Fibroblast of skin of left quadriceps (primary cell): ENCODE measurements at regions not wholly inside any gene's neighbourhood (a gene's known extent, or its start where the extent isn't known, plus 50 kb on each side); places are given as distances from the start of the nearest gene placed in this dataset.

Source experiments
- DNase-seq, 2 experiments: peaks; one replicate each; pipeline ENCODE4 v3.0.0-alpha.2; 2013; ENCODE audit warnings: low read depth in 2 of 2

- no peak for DNase-seq
Measured at GRCh38 chr12:105803292-105803691, 335.5 kb downstream of the NUAK1 start.

DNA sequence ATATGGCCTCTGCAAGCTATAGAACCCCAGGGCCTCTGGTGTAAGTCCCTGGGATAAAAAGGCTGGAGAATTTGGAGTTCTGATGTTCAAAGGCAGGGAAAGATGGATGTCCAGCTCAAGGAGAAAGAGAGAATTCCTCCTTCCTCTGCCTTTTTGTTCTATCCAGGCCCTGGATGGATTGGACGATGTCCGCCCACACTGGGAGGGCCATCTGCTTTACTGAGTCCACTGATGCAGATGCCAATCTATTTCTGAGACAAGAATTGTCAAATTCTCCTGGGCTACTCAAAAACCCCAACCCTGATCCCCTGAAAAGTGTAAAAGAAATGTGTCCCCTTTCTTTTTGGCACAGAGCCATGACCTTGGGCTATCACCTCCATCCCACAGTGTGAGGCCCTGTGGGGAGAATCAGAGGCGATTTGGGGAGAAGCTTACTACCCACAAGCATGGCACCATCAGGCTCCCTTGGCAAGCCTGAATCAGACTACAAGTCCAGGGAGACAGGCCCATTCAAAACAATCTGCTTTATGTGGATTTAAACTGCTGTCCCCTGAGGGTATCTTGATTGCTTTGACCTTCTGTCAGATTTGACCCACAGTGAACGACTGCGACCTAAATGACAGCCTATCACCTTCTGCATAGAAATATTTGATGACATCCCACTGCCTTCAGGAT is 334.0 kb downstream of the NUAK1 start:
- DNase-seq = no peak

GRCh38 chr12:105805730-105806399 is 332.9 kb downstream of the NUAK1 start:
- no peak for DNase-seq

DNA sequence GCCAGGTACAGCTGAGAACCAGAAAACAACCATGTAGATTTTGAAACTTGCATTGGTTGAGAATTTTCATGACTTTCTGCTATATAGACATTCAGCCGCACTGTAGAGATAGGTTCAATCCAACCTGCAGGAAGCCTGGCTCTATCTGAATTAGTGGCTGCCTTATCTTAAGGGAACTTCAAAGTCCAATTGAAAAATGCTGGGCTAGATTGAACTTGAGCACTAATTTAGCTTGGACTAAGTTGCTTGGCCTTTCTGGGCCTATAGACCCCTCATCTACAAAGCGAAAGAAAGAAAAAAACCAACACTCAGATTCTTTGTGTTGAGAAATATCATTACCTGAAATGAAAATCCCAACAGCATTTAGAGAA is 332.4 kb downstream of the NUAK1 start:
- no peak for DNase-seq

- DNase-seq = no peak
Measured at GRCh38 chr12:105812366-105812765, 326.4 kb downstream of the NUAK1 start.

DNA sequence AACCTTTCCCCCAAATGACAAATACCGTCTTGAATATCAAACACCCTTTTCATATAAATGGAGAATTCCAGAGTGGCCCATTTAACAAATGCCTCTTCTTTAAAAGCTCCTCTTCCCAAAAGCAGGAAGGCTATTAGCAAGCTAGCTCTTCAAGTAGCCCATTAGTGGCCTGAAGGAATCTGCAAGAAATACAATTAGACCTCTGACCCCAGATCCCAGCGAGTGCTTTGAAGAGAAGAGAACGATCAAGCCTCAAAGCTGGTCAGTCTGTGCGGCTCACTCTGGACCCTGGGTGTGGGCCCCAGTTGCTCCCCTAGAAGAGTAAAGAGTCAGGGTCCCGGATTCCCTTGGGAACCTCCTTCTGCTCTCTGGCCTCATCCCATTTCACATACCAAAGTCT is 325.6 kb downstream of the NUAK1 start:
- DNase-seq = no peak

- DNase-seq = no peak
Measured at GRCh38 chr12:105814283-105814682, 324.5 kb downstream of the NUAK1 start.

DNA sequence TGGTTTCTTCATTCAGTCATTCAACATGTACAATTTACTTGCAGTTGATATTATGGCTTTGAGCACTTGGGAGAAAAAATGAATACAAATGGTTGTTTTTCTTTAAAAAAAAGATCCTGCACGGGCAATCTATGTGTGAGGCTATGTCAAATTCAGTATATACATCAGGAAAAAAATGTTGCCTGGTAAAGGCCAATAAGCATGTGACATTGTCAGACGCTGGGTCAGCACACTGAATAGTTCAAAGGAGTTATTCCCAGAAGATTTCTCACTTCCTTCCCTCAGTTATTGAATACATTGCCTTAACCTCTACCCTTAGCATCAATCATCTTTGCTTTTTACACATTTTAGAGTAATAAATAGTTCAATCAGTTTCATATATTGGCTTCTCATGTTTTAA is 319.2 kb downstream of the NUAK1 start:
- DNase-seq = no peak

GRCh38 chr12:105820429-105821125 is 318.2 kb downstream of the NUAK1 start:
- peak; percentile 52 to 64 for DNase-seq

DNA sequence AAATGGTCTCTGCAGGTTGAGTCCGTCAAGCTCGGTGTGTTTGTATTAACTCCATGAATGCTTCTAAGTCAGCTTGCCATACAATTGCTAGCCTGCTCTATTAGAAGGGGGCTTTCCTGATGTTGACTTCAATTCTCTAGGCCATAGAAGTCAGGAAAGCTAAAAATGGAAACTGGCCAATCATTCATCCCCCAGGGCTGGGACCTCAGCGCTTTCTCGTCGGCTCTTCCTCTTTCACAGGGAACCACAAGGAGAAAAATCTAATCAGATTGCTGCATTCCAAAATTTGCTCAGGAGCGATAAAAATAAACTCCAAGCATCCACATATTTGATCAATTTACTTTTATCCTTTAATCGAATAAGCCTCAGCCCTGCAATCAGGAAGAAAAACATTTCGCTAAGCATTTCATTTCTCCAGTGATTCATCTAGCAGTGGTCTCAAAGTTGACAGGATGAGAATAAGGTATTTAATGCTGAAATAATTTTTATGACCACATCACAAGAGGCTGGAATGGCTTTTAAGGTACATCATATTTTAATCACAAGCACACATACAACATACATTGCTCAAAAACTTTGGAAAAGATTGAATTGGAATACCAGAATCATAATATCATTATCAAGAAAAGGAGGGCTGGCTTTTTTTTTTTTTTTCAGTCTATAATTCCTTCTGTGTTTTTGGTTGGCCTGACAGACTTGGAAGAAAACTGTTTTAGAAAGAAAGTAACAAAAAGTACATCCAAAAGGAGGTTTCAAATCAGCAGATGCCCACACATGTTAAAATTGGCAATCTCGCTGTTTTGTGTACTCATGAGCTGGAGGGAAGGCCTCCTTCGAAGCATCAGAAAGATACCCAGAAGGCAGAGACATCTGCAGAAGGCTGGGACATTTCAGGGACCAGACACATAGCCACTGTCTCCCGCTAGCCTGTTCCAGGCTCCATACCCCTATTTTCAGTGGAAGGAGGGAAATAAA is 316.3 kb downstream of the NUAK1 start:
- peak; percentile 64 to 66 for DNase-seq

GRCh38 chr12:105823810-105824209 is 314.9 kb downstream of the NUAK1 start:
- no peak for DNase-seq

DNA sequence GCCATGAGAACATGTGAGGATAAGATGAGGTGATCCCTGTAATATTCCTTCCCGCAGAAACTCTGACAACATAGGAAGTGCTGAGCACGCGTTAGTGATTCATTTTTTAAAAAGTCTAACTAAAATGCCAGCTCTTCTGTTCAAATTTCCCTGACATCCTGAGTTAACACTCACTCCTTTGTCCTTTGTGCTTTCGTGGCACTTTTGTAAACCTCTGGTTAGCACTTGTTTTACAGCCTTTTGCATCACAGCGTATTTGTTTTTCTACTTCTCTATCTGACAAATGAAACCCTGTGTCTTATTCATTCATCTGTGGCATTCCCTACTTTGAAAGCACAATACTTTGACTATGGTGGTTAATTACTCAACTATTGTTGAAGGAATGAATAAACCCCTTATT is 313.6 kb downstream of the NUAK1 start:
- no peak for DNase-seq

DNA sequence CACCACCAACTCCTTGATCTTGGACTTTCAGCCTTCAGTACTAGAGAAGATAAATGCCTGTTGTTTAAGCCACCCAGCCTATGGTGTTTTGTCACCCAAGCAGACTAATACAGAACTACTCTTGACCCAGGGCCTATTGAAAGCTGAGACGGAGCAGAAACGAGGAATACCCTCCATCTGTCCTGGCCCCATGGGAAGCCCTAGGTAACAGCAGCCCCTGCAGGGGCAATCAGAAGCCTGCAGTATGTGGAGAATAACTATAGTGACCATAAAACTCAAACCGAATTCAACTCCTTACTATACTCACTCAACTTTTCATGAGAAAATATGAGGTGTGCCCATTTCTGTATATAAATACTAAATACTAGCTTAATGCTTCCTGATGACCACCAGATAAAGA is 307.4 kb downstream of the NUAK1 start:
- no peak for DNase-seq

DNA sequence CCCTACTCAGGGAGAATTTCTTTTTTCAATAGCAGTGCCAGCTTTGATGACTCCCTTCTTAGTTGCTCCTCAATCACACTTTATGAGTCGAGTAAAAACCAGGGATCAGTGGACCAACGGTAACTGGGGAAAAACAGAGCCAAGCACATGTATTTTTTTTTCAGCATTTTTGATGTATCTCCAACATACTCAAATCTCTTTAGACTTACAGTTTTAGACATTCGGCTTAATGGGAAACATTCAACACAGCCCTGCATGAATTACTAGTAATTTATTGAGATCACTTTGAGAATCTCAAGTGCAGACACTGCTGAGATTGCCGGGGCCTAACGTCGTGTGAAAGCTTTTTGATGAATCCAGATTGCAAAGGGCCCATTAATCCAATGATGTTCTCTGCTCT is 306.7 kb downstream of the NUAK1 start:
- DNase-seq = no peak

- no peak for DNase-seq
Measured at GRCh38 chr12:105832806-105833205, 305.9 kb downstream of the NUAK1 start.

DNA sequence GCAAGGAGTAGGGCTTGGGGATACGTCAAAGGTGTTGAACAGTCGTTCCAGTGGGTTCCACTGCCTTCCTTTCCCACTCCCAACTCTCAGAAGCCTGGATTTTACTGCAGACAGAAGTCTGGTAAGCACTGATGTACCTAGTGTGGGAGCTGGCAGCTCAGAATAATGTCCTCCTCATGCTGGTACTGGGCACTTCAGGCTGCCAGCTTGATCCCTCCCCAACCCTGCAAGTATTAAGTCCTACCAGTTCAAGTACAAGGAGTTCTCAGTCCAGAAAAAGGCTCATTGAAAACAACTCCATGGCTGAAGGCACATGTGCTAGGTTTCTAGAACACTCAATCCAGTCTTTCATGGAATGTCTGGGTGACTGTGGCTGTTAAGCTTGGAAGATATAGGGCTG is 304.3 kb downstream of the NUAK1 start:
- no peak for DNase-seq

- no peak for DNase-seq
Measured at GRCh38 chr12:105835580-105836241, 303.0 kb downstream of the NUAK1 start.

- no peak for DNase-seq
Measured at GRCh38 chr12:105836242-105836622, 302.5 kb downstream of the NUAK1 start.

- no peak for DNase-seq
Measured at GRCh38 chr12:105839629-105840127, 299.1 kb downstream of the NUAK1 start.

DNA sequence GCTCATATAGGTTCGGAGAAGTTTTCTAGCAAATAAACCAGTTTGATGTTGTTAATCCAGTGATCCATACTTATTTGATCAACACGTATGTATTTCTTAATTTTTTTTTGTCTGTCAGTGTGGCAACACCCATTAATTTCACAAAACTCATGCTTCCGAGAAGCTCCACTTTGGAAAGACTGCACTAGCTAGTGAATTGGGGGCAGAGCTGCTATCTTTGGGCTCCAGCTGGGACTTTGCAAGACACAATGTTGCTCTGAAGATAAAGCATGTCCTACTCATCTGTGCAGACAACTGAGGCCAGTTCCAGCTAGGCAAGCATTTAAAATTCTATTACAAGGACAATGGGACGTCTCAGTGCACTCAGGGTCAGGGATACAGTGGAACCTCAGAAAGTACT is 298.4 kb downstream of the NUAK1 start:
- DNase-seq = no peak

DNA sequence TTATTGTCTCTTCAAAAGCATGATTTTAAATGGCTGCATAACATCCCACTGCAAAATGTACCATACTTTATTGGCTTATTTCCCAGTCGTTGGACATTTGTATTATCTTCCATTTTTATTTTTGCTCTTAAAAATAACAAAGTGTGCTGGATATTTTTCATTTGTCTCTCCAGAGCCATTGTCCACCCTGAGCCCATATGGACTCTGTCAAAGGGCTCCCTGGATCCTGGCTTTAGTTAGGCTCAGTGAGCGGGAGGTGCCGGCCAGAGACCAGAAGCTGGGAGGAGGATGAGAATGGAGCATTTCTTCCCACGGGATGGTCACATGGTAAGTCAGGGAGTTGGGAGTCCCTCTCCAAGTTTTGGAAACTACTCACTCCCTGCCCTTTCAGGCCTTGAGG is 296.9 kb downstream of the NUAK1 start:
- no peak for DNase-seq
